Type B pancreatic cell (in vitro differentiated cells): ENCODE measurements at regions not wholly inside any gene's neighbourhood (a gene's known extent, or its start where the extent isn't known, plus 50 kb on each side); places are given as distances from the start of the nearest gene placed in this dataset.

ENCODE experiments used
- DNase-seq: peaks from one replicate; pipeline ENCODE4 v3.0.0; 2021; ENCODE audit warnings: mixed read lengths; ENCODE audit not compliant: unreplicated experiment; ENCODE audit errors: extremely low spot score
- H3K27ac Mint-ChIP-seq: 2 replicates; pipeline ENCODE4 v1.8.0; 2021; ENCODE audit warnings: mild to moderate bottlenecking, mixed read lengths
- H3K27me3 Mint-ChIP-seq: 2 replicates; pipeline ENCODE4 v1.8.0; 2021; ENCODE audit warnings: mixed read lengths
- H3K36me3 Mint-ChIP-seq: 2 replicates; pipeline ENCODE4 v1.8.0; 2021; ENCODE audit warnings: mixed read lengths
- H3K4me1 Mint-ChIP-seq: one replicate; pipeline ENCODE4 v1.8.0; 2021; ENCODE audit warnings: mixed read lengths; ENCODE audit not compliant: unreplicated experiment
- H3K4me3 Mint-ChIP-seq: 2 replicates; pipeline ENCODE4 v1.8.0; 2021; ENCODE audit warnings: mild to moderate bottlenecking, mixed read lengths
- H3K9me3 Mint-ChIP-seq: 2 replicates; pipeline ENCODE4 v1.8.0; 2021; ENCODE audit warnings: mixed read lengths
- TF ChIP-seq, protein P1 (sequence below): fragments of 200-600 bp; sonication (generic); conservative IDR thresholded peaks from 2 replicates; pipeline ENCODE4 v1.5.0; 2021; ENCODE audit warnings: antibody characterized with exemption, mild to moderate bottlenecking

DNA sequence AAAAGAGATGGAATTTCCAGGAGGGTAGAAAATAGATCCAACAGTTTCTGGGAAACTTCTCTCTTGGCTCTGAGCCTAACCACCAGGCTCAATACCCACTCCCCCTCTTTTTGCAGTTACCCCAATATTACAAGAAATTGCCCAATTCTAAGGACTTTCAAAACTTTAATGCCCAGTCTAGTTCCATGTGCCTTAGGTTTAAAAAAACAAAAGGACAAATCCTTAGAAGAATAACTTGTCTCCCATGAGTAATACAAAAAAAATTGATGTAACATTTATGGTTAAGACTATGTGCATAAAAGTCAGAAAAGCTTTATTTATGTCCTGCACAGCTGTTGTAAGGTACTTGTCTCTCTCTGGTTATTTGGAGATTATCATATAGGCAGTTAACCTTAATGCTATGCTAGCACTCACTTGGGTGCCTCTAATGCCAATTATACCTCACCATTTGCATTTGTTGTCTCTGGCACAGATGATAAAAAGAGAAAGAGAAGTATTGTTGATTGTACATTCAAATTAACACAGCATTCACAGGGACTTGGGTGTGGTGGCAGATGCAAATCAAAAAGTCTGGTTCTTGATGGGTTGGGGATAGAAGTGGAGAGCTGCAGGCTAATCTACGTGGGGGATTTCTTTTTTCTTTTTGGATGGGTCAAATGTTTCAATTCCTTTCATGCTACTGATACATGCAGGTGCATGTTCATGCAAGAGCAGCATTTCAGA lies 159.4 kb downstream of the PIK3R1 start:
- TF ChIP-seq, protein P1, sequence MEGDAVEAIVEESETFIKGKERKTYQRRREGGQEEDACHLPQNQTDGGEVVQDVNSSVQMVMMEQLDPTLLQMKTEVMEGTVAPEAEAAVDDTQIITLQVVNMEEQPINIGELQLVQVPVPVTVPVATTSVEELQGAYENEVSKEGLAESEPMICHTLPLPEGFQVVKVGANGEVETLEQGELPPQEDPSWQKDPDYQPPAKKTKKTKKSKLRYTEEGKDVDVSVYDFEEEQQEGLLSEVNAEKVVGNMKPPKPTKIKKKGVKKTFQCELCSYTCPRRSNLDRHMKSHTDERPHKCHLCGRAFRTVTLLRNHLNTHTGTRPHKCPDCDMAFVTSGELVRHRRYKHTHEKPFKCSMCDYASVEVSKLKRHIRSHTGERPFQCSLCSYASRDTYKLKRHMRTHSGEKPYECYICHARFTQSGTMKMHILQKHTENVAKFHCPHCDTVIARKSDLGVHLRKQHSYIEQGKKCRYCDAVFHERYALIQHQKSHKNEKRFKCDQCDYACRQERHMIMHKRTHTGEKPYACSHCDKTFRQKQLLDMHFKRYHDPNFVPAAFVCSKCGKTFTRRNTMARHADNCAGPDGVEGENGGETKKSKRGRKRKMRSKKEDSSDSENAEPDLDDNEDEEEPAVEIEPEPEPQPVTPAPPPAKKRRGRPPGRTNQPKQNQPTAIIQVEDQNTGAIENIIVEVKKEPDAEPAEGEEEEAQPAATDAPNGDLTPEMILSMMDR = no peak
- Mint-ChIP-seq H3K36me3 (no peaks in the 10 kb centered on the region), H3K27ac (no peak overlapping the region), H3K27me3 (peaks cover 5% of the 10 kb centered on the region), H3K9me3 (peaks cover 5% of the 10 kb centered on the region), H3K4me1 (no peaks in the 10 kb centered on the region), H3K4me3 (no peak overlapping the region)
- no peak for DNase-seq

DNA sequence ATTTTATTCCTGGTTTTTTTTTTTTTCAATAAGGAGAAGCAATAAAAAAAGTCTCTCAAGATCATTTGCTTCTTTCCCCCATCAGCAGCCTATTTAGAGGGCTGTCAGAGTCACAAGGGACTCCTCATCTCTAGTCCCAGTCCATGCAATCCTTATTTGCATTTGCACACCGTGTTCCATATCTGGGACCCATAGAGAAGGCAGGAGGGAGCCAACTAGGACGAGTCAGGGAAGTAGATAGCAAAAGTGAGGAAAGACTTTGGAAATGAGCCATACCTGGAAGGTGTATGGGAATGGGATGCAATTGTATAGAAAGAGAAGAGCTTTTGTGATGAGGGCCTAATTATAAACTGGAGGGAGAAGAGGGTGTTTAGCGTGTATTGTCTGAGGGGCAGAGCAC lies 160.0 kb downstream of the PIK3R1 start:
- Mint-ChIP-seq H3K9me3 (peaks cover 5% of the 10 kb centered on the region), H3K27me3 (peaks cover 5% of the 10 kb centered on the region), H3K36me3 (no peaks in the 10 kb centered on the region)

GRCh38 chr5:68376935-68377334 lies 161.4 kb downstream of the PIK3R1 start:
- TF ChIP-seq, protein P1 = no peak

More for the DNA sequence above, 160.0 kb downstream of the PIK3R1 start:
- no peak overlapping the region for H3K27ac Mint-ChIP-seq
- H3K4me3 Mint-ChIP-seq = no peak overlapping the region
- no peaks in the 10 kb centered on the region for H3K4me1 Mint-ChIP-seq
- DNase-seq = no peak
- TF ChIP-seq, protein P1 = no peak

GRCh38 chr5:68377733-68378132 lies 162.2 kb downstream of the PIK3R1 start:
- Mint-ChIP-seq H3K36me3 (no peaks in the 10 kb centered on the region), H3K4me1 (no peaks in the 10 kb centered on the region), H3K27ac (no peak overlapping the region), H3K27me3 (peaks cover 3% of the 10 kb centered on the region), H3K9me3 (peaks cover 9% of the 10 kb centered on the region), H3K4me3 (no peak overlapping the region)
- TF ChIP-seq, protein P1 = no peak
- DNase-seq = no peak

More at GRCh38 chr5:68376935-68377334, 161.4 kb downstream of the PIK3R1 start:
- Mint-ChIP-seq H3K27me3 (peaks cover 4% of the 10 kb centered on the region), H3K4me1 (no peaks in the 10 kb centered on the region), H3K9me3 (peaks cover 5% of the 10 kb centered on the region), H3K4me3 (no peak overlapping the region), H3K27ac (no peak overlapping the region), H3K36me3 (no peaks in the 10 kb centered on the region)
- no peak for DNase-seq

- H3K4me1 Mint-ChIP-seq = no peaks in the 10 kb centered on the region
- H3K27me3 Mint-ChIP-seq = peaks cover 3% of the 10 kb centered on the region
- no peaks in the 10 kb centered on the region for H3K36me3 Mint-ChIP-seq
- no peak for DNase-seq
- H3K9me3 Mint-ChIP-seq = peaks cover 10% of the 10 kb centered on the region
- H3K27ac Mint-ChIP-seq = no peak overlapping the region
- H3K4me3 Mint-ChIP-seq = no peak overlapping the region
- TF ChIP-seq, protein P1 = no peak
Observed at GRCh38 chr5:68378204-68378820, 162.8 kb downstream of the PIK3R1 start.
